ENCODE measurements at regions not wholly inside any gene's neighbourhood (a gene's known extent, or its start where the extent isn't known, plus 50 kb on each side); places are given as distances from the start of the nearest gene placed in this dataset.

- no peak for DNase-seq (ENCODE audit: extremely low spot score)
- TF ChIP-seq CTCF (IDR thresholded peaks at IDR 0.05; ENCODE audit: control extremely low read depth, extremely low read depth, low read depth, missing control alignments): no peak
- ChIA-PET POLR2A (no interaction called here), CTCF (interaction anchor here (1.1 to 1.5 kb wide), 3 partner anchors 15 to 59 kb away, joined by 3 to 4 read pairs (median 3); no protein-coding TSS in a partner anchor)
Measured at GRCh38 chr13:68128297-68128915, 898.3 kb upstream of the PCDH9 start.

DNA sequence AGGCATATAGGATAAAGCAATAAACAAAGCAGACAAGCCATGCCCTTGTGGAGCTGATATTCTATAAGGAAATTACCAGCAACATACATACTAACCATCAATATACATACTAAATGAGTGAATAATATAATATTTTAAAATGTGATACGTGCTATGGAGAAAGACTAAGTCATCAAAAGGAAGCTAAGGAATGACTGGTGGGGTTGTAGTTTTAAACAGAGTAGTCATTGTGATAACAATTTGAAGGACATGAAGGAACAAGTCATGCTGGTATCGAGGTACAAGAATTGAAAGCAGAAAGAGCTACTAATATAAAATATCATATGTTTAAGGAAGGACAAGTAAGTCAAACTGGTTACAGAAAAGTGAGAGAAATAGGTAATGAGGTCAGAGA lies 894.9 kb upstream of the PCDH9 start:
- CTCF ChIA-PET: interaction anchor here (0.7 to 4.3 kb wide), 5 partner anchors 9 to 63 kb away, joined by 3 to 19 read pairs (median 3); no protein-coding TSS in a partner anchor
- POLR2A ChIA-PET: no interaction called here
- no peak for TF ChIP-seq CTCF (IDR thresholded peaks at IDR 0.05; ENCODE audit: control extremely low read depth, extremely low read depth, low read depth, missing control alignments)
- DNase-seq (ENCODE audit: extremely low spot score): no peak

- no peak for TF ChIP-seq CTCF (IDR thresholded peaks at IDR 0.05; ENCODE audit: control extremely low read depth, extremely low read depth, low read depth, missing control alignments)
- POLR2A ChIA-PET: no interaction called here
- CTCF ChIA-PET: interaction anchor here (0.7 to 4.3 kb wide), 4 partner anchors 8 to 62 kb away, joined by 3 to 19 read pairs (median 4); no protein-coding TSS in a partner anchor
- no peak for DNase-seq (ENCODE audit: extremely low spot score)
Measured at GRCh38 chr13:68124437-68125086, 894.4 kb upstream of the PCDH9 start.

DNA sequence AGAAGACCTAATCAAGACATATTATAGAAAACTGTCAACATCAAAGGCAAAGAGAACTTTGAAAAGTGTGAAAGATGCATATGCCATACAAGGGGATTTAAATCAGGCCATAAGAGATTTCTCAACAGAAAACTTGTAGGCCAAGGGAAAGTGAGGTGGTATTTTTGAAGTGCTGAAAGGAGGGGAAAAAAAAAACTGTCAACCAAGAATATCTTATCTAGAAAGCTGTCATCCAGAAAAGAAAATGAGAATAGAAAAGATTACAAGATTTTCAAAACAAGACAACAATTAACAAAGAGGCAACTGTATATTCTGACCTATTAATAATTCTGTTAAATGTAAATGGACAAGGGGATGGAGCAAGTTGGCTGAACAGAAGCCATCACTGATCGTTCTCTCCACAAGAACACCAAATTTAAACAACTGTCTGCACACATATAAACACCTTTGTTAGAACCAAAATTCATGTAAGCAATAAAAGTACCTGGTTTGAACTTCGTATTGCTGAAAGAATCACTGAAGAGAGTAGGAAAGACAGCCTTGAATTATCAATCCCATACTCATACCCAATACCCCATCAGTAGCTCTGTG lies 880.1 kb upstream of the PCDH9 start:
- CTCF ChIA-PET: interaction anchor here (1.5 kb wide), 1 partner anchor 13 kb away, joined by 4 read pairs; no protein-coding TSS in a partner anchor
- no peak for TF ChIP-seq CTCF (IDR thresholded peaks at IDR 0.05; ENCODE audit: control extremely low read depth, extremely low read depth, low read depth, missing control alignments)
- POLR2A ChIA-PET: no interaction called here

DNA sequence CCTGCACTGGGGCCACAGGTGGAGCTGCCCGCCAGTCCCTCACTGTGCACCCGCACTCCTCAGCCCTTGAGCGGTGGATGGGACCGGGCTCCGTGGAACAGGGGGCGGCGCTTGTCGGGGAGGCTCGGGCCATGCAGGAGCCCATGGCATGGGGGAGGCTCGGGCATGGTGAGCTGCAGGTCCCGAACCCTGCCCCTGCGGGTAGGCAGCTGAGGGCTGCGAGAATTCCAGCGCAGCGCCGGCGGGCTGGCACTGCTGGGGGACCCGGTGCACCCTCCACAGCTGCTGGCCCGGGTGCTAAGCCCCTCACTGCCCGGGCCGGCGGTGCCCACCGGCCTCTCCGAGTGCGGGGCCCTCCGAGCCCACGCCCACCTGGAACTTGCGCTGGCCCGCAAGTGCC lies 877.5 kb upstream of the PCDH9 start:
- TF ChIP-seq CTCF (IDR thresholded peaks at IDR 0.05; ENCODE audit: control extremely low read depth, extremely low read depth, low read depth, missing control alignments): no peak
- ChIA-PET CTCF (interaction anchor here (1.3 to 2.1 kb wide), 3 partner anchors 9 to 38 kb away, joined by 3 to 9 read pairs (median 3); no protein-coding TSS in a partner anchor), POLR2A (no interaction called here)
- no peak for DNase-seq (ENCODE audit: extremely low spot score)

More for the DNA sequence above, 880.1 kb upstream of the PCDH9 start:
- DNase-seq (ENCODE audit: extremely low spot score): no peak

DNA sequence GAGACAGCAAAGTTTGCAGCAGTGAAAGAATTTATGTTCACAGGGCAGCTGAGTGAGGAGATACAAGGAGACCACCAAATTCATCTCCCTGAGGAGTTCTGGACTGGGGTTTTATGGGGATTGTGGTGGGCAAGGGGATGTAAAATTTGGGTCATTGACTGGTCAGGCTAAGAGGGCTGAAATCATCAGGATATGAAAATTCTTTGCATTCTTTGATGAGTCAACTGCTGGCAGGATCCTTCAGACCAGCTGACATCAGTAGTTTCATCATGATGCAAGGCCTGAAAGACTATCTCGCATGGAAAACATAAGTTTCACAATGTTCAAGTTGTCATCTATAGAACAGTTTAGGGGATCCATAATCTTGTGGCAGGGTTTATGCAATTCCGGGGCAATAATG lies 869.5 kb upstream of the PCDH9 start:
- POLR2A ChIA-PET: no interaction called here
- no peak for DNase-seq (ENCODE audit: extremely low spot score)
- CTCF ChIA-PET: no interaction called here
- TF ChIP-seq CTCF (IDR thresholded peaks at IDR 0.05; ENCODE audit: control extremely low read depth, extremely low read depth, low read depth, missing control alignments): no peak

Data from GM10248 (cell line).